HG03139 (cell line): ENCODE measurements at regions not wholly inside any gene's neighbourhood (a gene's known extent, or its start where the extent isn't known, plus 50 kb on each side); places are given as distances from the start of the nearest gene placed in this dataset.

Experiments
- ATAC-seq: cut with Tn5 transposase; IDR thresholded peaks from one replicate; pipeline ENCODE4 v1.9.1; 2021; ENCODE audit not compliant: unreplicated experiment

DNA sequence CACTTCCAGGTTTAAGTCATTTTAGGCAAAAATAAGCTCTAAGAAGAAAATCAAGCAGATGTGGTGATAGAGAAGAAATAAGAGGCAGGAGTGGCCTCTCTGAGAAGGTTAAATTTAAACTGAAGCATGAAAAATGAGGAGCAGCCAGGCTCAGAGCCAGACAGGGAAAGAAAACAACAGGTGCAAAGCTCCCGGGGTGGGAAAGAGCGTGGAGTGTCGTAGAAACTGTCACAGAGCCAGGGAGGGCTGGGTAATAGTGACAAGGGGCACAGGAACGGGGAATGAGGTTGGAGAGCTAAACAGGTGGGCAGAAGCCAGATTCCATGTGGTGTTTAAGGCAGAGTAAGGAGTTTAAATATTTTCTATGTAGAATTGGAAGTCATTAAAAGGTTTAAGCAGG lies 132.1 kb upstream of the BLID start:
- no peak for ATAC-seq

DNA sequence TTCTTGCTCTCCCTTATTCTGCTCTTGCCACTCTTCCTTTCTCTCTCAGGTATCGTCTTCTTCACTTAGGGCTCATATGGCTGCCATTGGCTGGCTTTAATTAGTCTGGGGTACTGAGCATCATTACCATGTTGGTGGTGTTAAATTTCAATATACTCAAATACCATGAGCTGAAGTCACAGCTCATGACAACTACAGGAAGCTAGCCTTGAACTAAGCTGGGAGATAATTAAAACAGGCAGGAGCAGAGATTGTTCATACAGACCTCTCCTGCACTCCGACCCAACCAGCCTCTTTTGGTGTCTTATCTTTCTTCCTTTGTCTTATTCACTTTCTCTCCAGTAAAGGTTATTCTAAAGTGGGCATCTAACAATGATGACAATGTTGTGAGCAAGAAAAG lies 130.9 kb upstream of the BLID start:
- ATAC-seq: no peak

DNA sequence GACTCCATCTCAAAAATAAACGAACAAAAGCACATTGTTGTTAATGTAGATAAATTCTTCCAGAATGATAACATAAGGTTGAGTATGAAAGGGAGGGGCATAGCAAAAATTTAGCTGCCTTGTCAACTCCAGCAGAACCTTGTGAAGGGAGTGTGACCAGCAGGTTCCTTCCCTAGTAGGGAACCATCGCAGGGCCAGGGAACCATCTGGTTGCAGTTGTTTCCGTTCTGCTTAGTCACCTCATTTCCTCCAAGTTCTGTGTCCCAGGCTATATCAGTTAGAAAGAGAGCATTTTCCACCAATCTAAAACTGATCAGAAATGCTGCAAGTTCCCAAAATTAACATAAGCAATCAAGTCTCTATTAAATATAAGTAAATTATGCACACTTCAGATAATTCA lies 126.7 kb upstream of the BLID start:
- no peak for ATAC-seq

DNA sequence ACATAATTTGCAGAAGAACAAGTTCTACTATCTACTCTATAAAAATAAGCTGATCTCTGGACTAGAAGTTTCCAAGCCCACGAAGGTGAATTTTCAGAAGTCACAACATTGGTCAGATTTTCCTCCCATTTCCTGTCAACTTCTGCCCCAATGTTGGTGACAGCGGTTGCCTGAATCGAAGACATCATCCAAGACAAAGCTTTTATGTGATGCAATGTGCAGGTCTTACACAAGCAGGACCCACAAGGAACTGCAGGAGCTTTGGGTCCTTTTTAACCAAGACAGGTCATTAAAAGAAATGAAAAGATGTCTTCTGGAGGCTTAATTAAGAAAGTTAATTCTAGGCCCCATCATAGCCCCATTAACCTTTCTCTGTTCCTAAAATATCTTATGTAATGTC lies 125.6 kb upstream of the BLID start:
- ATAC-seq: no peak

DNA sequence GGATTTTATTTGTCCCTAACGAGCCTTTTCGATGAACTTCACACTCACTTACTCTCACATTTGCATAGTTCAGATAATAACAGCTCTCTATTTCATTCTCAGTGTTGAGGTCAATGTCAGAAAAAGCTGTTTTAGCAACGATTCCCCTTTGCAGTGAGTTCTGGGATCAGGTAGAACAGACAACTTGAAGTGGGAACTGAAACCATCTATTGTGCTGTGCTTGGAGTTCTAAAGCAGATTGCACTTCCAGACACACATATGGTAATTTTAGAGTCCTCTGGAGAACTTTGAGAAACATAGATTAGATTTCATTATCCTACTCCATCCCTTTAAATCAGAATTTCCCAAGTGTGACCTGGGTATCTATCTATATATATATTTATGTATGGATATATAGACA lies 124.6 kb upstream of the BLID start:
- ATAC-seq: no peak

DNA sequence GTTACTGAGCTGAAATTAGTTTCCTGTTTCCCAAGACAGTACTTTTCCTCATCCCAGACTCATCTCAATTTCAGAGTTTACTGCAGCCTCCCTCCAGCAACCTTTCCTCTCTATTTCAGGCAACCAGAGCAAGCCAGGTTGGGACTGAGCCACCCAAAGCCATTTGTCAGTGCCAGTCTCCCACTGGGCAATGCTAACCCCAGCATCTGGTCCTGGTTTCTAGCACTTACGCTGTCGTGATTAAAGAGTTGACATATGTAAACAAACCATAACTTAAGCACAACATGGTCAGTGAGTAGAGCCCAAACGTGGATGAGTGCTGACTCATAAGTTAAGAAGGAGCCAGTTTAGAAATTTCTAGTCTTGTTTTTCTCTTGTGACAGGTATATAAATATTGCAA lies 119.6 kb upstream of the BLID start:
- ATAC-seq: no peak

DNA sequence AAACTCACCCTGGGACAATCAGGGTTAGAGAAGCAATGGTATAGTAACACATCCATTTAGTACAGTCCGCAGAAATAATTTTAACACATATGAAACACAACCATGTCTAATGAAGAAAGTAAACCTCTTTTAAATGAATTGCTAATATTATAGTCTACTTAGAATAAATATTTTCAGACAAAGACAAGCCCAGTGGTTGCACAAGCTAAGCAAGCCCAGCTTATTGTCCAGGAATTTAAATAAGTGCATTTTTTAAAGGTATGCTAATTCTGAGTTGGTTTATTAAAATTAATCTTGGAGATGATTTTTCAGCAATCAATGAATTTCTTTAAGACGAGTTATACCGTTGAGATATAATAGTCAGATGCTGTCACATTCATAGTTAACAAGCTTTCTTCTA lies 118.8 kb upstream of the BLID start:
- ATAC-seq: no peak

DNA sequence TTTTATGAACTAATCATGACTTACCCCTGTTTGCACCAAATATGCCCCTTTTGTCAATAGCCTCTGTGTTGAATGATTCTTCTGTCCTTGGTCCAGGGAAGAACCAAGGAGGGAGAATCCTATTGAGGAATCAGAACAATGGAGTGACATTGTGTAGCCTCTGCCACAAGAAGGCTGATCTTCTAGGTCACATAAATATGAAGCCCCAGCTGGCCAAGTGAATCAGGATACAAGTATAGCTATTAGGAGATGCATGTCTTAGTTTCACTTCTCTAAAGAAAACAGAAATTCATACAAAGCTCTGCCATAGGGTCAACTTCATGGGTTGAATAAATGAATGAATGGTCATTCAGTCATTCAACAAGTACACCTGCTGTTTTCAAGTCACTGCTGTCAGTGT lies 118.2 kb upstream of the BLID start:
- no peak for ATAC-seq

DNA sequence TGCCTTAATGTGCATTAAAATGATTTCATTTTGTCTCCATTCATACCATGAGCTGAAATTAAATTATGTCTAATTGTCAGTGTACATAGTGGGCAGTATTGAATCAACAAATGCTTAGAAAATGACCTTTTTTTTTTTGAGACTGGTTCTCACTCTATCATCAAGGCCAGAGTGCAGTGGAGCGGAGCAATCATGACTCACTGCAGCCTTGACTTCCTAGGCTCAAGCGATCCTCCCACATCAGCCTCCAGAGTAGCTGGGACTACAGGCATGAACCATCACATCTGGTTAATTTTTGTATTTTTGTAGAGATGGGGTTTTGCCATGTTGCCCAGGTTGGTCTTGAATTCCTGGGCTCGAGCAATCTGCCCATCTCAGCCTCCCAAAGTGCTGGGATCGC lies 117.0 kb upstream of the BLID start:
- no peak for ATAC-seq

DNA sequence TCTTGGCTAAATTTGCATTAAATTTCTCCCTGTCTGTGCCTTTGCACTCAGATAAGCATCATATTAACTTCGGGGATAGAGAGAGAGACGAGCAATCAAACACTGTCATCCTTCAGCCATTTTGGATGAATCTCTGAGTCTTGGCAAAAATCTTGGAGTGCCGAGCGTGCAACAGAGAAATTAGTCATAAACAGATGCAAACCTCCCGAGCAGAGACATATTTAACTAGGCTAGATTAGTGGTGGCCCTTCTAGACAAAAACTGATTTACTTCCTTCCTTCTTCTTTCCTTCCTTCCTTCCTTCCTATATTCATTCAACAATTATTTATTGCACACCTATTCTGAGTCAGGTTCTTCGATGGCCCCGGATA lies 114.4 kb upstream of the BLID start:
- no peak for ATAC-seq

DNA sequence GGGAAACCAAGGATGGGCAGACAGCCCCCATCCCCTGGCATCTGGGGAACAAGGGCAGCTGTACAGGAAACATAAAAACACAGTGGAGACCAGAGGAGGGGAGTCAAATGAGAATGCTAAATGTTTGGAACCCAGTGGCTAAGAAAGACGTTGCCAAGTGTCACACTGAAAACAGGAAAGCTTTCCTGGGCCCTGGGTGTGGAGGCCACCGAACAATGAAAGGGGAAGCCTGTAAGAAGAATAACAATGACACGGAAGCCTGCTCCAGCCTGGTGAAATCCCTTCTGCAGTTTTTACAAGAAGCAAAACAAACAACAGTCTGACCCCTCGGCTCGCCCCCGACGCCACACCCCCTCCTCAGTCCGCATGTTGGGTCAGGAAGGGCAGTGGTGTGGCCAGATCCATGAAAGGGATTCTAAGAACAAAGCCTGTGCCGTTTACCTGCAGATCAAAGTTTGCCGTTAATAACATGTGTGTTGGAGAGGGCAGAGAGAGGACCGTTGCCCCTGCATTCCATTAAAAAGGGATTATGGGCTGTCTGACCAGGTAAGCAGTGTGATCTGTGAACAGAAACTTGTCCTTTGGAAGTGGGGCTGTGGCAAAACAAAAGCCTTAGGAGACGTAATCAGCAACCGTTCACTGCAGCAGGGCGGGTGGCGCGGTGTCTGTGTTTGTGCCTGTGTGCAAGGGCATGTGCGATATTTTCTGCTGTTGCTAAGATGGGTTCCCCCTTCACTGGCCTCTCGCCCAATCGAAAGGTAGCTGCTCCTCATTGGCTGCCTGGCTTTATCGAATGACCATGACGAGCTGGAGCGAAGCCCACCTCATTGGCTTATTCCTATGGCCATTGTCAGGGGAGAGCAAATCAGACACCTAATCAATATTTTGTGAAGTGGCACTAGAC lies 113.7 kb upstream of the BLID start:
- ATAC-seq: no peak

DNA sequence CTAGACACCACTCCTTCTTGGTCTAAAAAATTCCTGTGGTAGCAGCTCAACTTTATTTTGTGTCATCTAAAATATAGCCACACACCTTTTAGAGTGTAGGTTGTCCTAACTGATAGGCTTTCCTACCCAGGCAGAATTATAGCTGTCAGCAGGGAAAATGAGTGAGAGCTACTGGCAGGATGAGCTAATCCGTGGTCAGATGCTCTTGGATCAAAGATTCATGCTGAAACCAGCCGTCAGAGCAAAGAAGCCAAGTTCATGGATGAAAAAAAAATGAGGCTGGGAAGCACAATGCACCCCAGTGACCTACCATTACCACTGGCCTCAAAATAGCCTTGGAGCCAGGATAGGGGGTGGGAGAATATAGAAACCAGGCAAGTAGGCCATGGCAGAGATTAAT lies 113.1 kb upstream of the BLID start:
- ATAC-seq: no peak

DNA sequence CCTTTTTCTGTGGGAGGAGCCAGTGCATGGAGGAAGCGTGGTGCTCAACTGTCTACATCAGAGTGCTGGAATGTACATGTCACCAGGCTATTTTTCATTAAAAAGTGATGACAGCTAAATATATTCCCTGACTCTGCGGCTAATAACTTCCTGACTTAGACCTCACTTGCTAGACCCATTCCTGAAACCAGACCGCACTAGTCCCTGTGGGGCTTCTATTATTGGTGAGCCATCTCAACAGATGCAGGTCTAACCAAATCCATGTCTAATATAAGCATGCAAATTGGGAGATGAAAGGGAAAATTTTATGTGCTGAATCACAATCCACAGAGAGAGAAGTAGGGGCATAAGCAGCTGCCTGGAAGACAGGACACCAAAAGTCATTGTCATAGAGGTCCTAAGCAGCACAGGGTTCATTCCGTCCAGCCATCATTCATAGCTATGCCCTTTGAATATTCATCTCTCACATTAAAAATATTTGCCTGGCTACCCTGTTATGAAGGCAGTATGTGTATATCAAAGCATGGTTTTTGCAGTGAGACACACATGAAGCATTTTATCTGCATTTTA lies 110.9 kb upstream of the BLID start:
- ATAC-seq: no peak

DNA sequence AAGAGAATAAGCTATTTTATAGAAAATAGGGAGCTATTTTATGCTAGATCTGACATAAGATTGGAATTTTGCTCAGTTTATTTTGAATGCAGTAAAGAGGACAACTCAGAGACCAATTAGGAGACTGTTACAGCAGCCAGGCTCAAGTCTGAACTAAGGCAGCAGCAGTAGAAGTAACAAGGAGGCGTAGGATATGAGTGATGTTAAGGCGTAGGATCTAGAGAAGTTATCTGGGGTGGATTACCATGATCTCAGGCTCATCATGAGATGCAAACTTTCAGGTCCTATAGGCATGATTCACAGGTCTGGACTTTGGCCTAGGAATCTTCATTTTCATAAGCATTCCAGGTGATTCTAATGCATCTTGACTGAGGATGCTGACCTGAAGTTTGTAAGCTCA lies 108.9 kb upstream of the BLID start:
- no peak for ATAC-seq

DNA sequence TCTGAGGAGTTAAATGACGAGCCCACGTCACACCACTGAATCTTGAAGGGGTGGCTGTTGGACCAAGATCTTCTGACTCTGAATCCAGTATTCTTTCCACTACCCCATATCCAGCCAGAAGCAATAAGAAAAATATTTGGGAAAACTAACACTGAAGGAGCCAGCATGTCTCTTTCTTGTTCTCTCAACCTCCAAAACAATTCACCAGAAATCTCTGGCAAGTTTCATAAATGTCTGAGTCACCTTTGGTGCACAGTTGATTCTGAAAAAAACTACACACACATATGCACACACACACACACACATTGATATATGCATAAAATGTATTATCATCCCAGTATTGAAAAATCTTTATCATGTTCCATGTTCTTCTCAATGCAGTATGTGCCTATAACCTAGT lies 104.3 kb upstream of the BLID start:
- ATAC-seq: no peak

DNA sequence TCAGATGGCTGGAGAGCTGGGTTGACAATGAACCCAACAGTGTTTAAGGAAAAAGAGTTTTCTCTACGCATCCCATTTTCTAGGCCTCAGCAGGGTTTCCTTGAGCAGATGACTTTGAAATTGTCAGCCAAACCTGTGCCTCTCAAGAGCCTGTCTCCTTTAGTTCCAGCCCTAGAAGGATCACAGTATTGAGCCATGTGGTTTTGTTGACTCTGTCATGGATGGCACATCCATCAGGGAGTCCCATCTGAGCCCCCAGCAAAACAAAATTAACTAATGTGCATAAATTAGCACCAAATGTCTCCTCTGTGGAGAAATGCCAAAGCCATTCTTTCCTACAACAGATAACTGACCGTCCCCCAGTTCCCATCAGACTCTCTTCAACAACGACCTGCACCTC lies 103.8 kb upstream of the BLID start:
- no peak for ATAC-seq

DNA sequence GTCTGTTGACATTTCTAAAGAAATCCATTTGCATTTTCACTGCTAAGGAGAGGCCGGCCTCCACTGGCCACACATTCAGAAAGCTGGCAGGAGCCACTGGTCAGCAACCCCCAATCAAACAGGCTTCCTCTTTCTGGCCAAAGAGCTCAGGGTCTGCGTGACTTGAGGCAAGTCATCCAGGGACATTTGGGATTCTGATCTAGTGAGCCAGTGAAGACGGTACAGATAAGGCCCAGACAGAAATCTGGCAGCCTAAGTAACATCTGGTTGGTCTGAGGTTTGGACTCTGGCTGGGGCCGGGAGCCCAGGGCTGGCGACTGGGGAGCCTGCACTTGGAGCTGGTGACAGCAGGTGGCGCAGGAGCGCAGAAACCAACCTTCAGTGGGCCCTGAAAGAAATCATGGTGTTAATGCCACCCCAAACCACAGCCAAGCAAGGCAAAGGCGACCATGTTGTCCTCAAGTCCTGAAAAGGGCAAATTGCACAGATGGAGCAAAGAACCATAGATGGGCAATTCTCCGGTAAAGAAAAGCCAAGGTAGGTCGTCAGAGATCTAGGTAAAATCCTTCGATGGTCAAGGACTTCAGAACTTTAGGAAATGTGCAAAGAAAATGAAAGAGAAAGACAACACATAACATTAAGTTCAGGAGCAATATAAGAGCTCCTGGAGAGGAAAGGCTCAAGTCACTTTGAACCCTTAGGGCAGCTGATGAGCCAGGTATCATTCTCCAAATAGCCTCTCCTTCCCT lies 99.4 kb upstream of the BLID start:
- peak; percentile 87 for ATAC-seq

DNA sequence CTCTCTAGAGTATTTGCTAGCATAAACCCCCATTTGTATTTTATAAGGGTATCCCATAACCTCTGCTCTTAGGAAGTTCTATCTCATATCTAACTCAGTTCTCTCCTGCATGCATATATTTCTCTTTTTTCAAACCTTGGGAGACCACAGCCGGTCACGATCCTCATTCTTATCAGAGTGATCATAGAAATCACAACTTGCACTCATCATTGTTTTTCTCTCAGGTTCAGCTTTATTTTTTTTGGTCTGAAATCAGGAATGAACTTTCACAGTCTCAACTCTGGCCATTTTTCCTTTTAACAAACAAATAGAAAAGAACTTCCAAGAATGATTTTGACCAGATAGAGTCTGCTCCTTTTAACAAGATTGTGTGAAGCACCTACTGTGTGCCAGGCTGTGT lies 98.6 kb upstream of the BLID start:
- ATAC-seq: no peak

DNA sequence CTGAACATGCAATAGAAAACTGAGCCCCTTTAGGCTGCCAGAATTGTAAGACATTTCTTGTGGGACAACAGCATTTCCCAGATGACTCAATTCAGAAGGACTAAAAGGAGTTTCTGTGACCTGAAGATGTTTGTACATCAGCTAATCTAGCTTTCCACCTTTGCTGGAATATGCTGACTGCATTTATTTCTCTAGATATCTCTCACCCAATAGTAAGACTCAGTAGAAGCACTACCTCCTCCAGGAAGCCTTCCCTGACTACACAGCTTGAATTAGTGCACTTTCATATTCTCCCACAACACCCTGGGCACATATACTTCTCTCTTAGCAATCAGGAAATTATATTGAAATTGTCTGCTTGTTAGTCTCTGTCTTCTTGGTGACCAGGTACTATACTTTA lies 98.1 kb upstream of the BLID start:
- no peak for ATAC-seq

DNA sequence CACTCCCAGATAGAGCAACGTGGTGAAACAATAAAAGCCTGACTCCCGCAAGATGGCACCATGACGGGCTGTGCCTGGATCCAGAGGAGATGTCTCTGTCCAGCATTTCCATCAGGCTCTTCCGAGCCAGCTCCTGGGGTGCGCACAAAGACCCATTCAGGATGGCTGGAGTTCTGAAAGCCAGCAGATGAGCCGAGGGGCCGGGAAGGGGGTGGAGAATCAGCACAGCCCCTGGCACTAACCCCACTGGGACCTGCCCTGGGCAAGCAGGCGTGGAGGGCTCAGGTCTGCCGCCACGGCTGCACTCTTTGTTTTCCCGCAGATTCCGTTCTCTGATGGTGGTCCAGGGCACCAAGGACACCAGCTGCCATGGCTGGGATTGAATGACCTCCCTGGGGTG lies 97.2 kb upstream of the BLID start:
- ATAC-seq: no peak

DNA sequence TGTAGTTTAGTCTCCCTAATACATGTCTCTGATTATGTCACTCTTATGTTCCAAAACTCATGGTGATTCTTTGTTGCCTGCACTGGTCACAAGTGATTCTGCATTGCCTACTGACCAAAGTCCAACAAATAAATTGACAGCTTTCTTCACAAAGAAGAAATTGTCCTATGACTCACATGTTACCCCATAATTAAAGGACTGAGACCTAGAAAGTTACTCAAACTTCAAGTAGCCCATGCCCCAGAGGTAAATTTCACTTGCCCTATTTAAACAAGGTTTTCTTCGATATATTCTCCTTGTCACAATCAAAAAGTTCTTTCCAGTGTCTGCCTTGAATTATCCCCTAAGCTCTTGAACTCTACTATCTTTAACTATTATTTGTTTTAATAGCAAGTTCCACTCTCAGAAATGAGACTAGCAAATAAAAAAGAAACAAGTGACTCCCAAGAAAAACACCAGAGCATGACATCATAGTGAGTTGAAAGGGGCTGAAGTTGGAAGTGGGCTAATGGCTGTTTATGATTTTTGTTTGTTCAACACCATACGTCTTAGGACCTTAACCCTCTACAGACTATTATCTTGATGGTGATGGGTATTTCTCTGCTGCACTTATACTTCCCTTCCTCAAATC lies 94.5 kb upstream of the BLID start:
- no peak for ATAC-seq
